GM23248 (cell line): ENCODE measurements at regions not wholly inside any gene's neighbourhood (a gene's known extent, or its start where the extent isn't known, plus 50 kb on each side); places are given as distances from the start of the nearest gene placed in this dataset.

Experiments
- EZH2 ChIP-seq: fragments of 200-600 bp; sonication (generic); IDR thresholded peaks from 2 replicates; pipeline ENCODE4 v1.6.1; 2018; ENCODE audit warnings: antibody characterized with exemption, mild to moderate bottlenecking; ENCODE audit not compliant: insufficient read depth, poor library complexity, severe bottlenecking
- EZH2phosphoT487 ChIP-seq: fragments of 200-600 bp; sonication (generic); IDR thresholded peaks from 2 replicates; pipeline ENCODE4 v1.6.1; 2018; ENCODE audit warnings: antibody characterized with exemption, moderate library complexity, mild to moderate bottlenecking, low read depth; ENCODE audit not compliant: insufficient read depth

- no peak for TF ChIP-seq EZH2
- TF ChIP-seq EZH2phosphoT487: no peak
Measured at GRCh38 chr2:2721296-2721835, 390.3 kb upstream of the MYT1L start.
